A549 (cell line): ENCODE measurements at regions not wholly inside any gene's neighbourhood (a gene's known extent, or its start where the extent isn't known, plus 50 kb on each side); places are given as distances from the start of the nearest gene placed in this dataset.

ENCODE experiments used
- ATAC-seq, 2 experiments: fragments of 200-7000 bp in 1 of 2; fragments of >200 bp in 1 of 2; cut with Nextera tagmentation in 1 of 2; cut with Tn5 transposase in 1 of 2; 3 replicates each; pipeline versions ENCODE4 v1.8.0 to v1.9.1; 2018 to 2020; ENCODE audit warnings: mild to moderate bottlenecking in 1 of 2, moderate library complexity in 1 of 2
- CTCF ChIA-PET: fragments of 300-600 bp; sonication (Branson Sonifier 250); formaldehyde crosslinking; extraction: SDS; loops from one replicate; lab custom pipeline; 2021; ENCODE audit warnings: antibody characterized with exemption, inconsistent platforms; lab: Yijun Ruan, JAX
- POLR2A ChIA-PET: fragments of 350-600 bp; formaldehyde crosslinking; extraction: SDS; loops from one replicate; lab custom pipeline; 2021; ENCODE audit warnings: antibody characterized with exemption, inconsistent platforms; lab: Yijun Ruan, JAX
- DNase-seq, 2 experiments: peaks; one replicate each; pipeline versions ENCODE4 v3.0.0 to v3.0.0-alpha.2; 2011 to 2016; ENCODE audit warnings: low read depth in 1 of 2, low spot score in 1 of 2
- FAIRE-seq: peaks from 2 replicates; lab custom pipeline; 2011; peaks lifted over from hg19 to GRCh38; lab: Jason Lieb, UNC
- H3K27ac ChIP-seq, 2 experiments: fragments of >200 bp; sonication (Bioruptor Twin); formaldehyde crosslinking; 3 replicates each; pipeline ENCODE4 v1.5.1; 2016 to 2017
- H3K4me1 ChIP-seq: fragments of >200 bp; sonication (Bioruptor Twin); formaldehyde crosslinking; 3 replicates; pipeline ENCODE4 v1.6.1; 2016
- H3K4me2 ChIP-seq: fragments of >200 bp; sonication (Bioruptor Twin); formaldehyde crosslinking; 3 replicates; pipeline ENCODE4 v1.6.1; 2016
- H3K4me3 ChIP-seq: fragments of >200 bp; sonication (Bioruptor Twin); formaldehyde crosslinking; 3 replicates; pipeline ENCODE4 v1.5.1; 2016
- H3K9me3 ChIP-seq: fragments of >200 bp; sonication (Bioruptor Twin); formaldehyde crosslinking; 3 replicates; pipeline ENCODE4 v1.6.1; 2016
- BCL3 ChIP-seq: fragments of >200 bp; sonication (Bioruptor Twin); formaldehyde crosslinking; IDR thresholded peaks from 3 replicates; pipeline ENCODE4 v1.6.1; 2016
- CBX2 ChIP-seq: fragments of 200-600 bp; sonication (generic); IDR thresholded peaks from 2 replicates; pipeline ENCODE4 v1.6.1; 2016; ENCODE audit warnings: low read depth, mild to moderate bottlenecking, borderline replicate concordance
- CTCF ChIP-seq: fragments of >200 bp; sonication (Bioruptor Twin); formaldehyde crosslinking; IDR thresholded peaks from 3 replicates; pipeline ENCODE4 v1.5.1; 2016
- E2F6 ChIP-seq: IDR thresholded peaks from 2 replicates; pipeline ENCODE4 v1.6.1; 2012; ENCODE audit warnings: low read depth, borderline replicate concordance
- EHMT2 ChIP-seq: fragments of 200-600 bp; sonication (generic); IDR thresholded peaks from 2 replicates; pipeline ENCODE4 v1.6.1; 2016; ENCODE audit warnings: antibody characterized with exemption, low read depth, mild to moderate bottlenecking, moderate library complexity
- FOXS1 ChIP-seq: fragments of 250-450 bp; sonication (Bioruptor Pico); IDR thresholded peaks from 2 replicates; pipeline ENCODE4 v1.5.0; 2020; ENCODE audit warnings: mild to moderate bottlenecking, moderate library complexity
- HES2 ChIP-seq: fragments of >200 bp; sonication (Bioruptor Twin); formaldehyde crosslinking; IDR thresholded peaks from 2 replicates; pipeline ENCODE4 v1.6.1; 2016
- HEYL ChIP-seq: fragments of 250-450 bp; sonication (Bioruptor Pico); IDR thresholded peaks from 2 replicates; pipeline ENCODE4 v1.8.0; 2021; ENCODE audit warnings: mild to moderate bottlenecking, moderate library complexity
- HMGXB4 ChIP-seq: fragments of 250-450 bp; sonication (Bioruptor Pico); IDR thresholded peaks from 2 replicates; pipeline ENCODE4 v1.5.0; 2021; ENCODE audit warnings: mild to moderate bottlenecking, moderate library complexity, borderline replicate concordance
- HOXB13 ChIP-seq: fragments of 250-450 bp; sonication (Bioruptor Pico); IDR thresholded peaks from 2 replicates; pipeline ENCODE4 v1.5.0; 2020; ENCODE audit warnings: low read depth, mild to moderate bottlenecking, moderate library complexity
- HOXB5 ChIP-seq: fragments of 250-450 bp; sonication (Bioruptor Pico); IDR thresholded peaks from 2 replicates; pipeline ENCODE4 v1.5.0; 2020; ENCODE audit warnings: mild to moderate bottlenecking, moderate library complexity
- JUN ChIP-seq, 2 experiments: fragments of >200 bp; sonication (Bioruptor Twin); formaldehyde crosslinking; IDR thresholded peaks; 2 replicates in 1 of 2; 3 replicates in 1 of 2; pipeline ENCODE4 v1.6.1; 2016 to 2017
- JUNB ChIP-seq: fragments of >200 bp; sonication (Bioruptor Twin); formaldehyde crosslinking; IDR thresholded peaks from 2 replicates; pipeline ENCODE4 v1.6.1; 2016
- KDM1A ChIP-seq: fragments of 200-600 bp; sonication (generic); IDR thresholded peaks from 2 replicates; pipeline ENCODE4 v1.6.1; 2016; ENCODE audit warnings: low read depth, mild to moderate bottlenecking
- MAFK ChIP-seq: fragments of 450-650 bp; IDR thresholded peaks from 2 replicates; pipeline ENCODE4 v1.6.1; 2014; ENCODE audit not compliant: partially characterized antibody
- NR3C1 ChIP-seq: fragments of >200 bp; sonication (Bioruptor Twin); formaldehyde crosslinking; IDR thresholded peaks from 3 replicates; pipeline ENCODE4 v1.6.1; 2017
- POLR2AphosphoS2 ChIP-seq: conservative IDR thresholded peaks from 2 replicates; pipeline ENCODE4 v1.6.1; 2012; ENCODE audit warnings: low read length, improper control_type of control experiment, inconsistent platforms
- RAD21 ChIP-seq, 2 experiments: fragments of >200 bp in 1 of 2; sonication (Bioruptor Twin) in 1 of 2; formaldehyde crosslinking in 1 of 2; IDR thresholded peaks in 1 of 2; conservative IDR thresholded peaks in 1 of 2; 2 replicates in 1 of 2; 3 replicates in 1 of 2; pipeline ENCODE4 v1.6.1; 2012 to 2018; ENCODE audit warnings: inconsistent platforms in 1 of 2
- REST ChIP-seq: fragments of 200-600 bp; sonication (generic); IDR thresholded peaks from 2 replicates; pipeline ENCODE4 v1.6.1; 2016; ENCODE audit warnings: antibody characterized with exemption, mild to moderate bottlenecking, moderate library complexity
- SREBF2 ChIP-seq: fragments of 450-650 bp; IDR thresholded peaks from 2 replicates; pipeline ENCODE4 v1.6.1; 2014; ENCODE audit warnings: mild to moderate bottlenecking, moderate library complexity
- TP53 ChIP-seq: fragments of 250-450 bp; sonication (Bioruptor Pico); IDR thresholded peaks from 2 replicates; pipeline ENCODE4 v1.5.0; 2021; ENCODE audit warnings: mild to moderate bottlenecking, moderate library complexity
- USF2 ChIP-seq: fragments of 450-650 bp; IDR thresholded peaks from 2 replicates; pipeline ENCODE4 v1.6.1; 2014; ENCODE audit warnings: antibody characterized with exemption
- ZC3H11A ChIP-seq: fragments of 450-650 bp; IDR thresholded peaks from 2 replicates; pipeline ENCODE4 v1.6.1; 2014; ENCODE audit warnings: antibody characterized with exemption, mild to moderate bottlenecking
- ZNF302 ChIP-seq: fragments of 250-450 bp; sonication (Bioruptor Pico); IDR thresholded peaks from 2 replicates; pipeline ENCODE4 v1.9.0; 2021; ENCODE audit warnings: inconsistent platforms, mild to moderate bottlenecking, moderate library complexity
- ZSCAN20 ChIP-seq: fragments of 250-450 bp; sonication (Bioruptor Pico); IDR thresholded peaks from 2 replicates; pipeline ENCODE4 v1.8.0; 2022; ENCODE audit warnings: mild to moderate bottlenecking, moderate library complexity
- WGBS: methylation state at CpG from one replicate; pipeline ENCODE4 v1.1.6; 2017; ENCODE audit errors: missing lambda C conversion rate; 5-methylcytosine and 5-hydroxymethylcytosine counted together

GRCh38 chr16:48745541-48745940, 135.6 kb upstream of the N4BP1 start:
- ATAC-seq = no peak
- ChIA-PET POLR2A (no interaction called here), CTCF (no interaction called here)
- TF ChIP-seq ZSCAN20 (CRISPR knock-in tag) (no peak), EHMT2 (no peak), HOXB5 (CRISPR knock-in tag) (no peak), JUN (IDR thresholded peaks at IDR 0.05) (no peak), RAD21 (conservative IDR thresholded peaks at IDR 0.05 in 1 of 2, IDR thresholded peaks at IDR 0.05 in 1 of 2) (no peak), CTCF (no peak), JUNB (no peak), MAFK (no peak), HMGXB4 (CRISPR knock-in tag) (no peak), POLR2AphosphoS2 (no peak), REST (no peak), KDM1A (no peak), HOXB13 (CRISPR knock-in tag) (no peak), ZC3H11A (no peak), FOXS1 (CRISPR knock-in tag) (no peak), HES2 (no peak), BCL3 (no peak)
- no peak overlapping the region for H3K4me2 ChIP-seq
- no peak for DNase-seq
- H3K9me3 ChIP-seq = no peaks in the 10 kb centered on the region
- no peak overlapping the region for H3K4me3 ChIP-seq
- WGBS = 4% methylated on average over 4 of the region's 4 CpGs
- FAIRE-seq = no peak
- H3K27ac ChIP-seq = no peak overlapping the region
- H3K4me1 ChIP-seq = no peaks in the 10 kb centered on the region

GRCh38 chr16:48740964-48741363, 131.0 kb upstream of the N4BP1 start:
- no peak for ATAC-seq
- Histone ChIP-seq H3K4me1 (no peaks in the 10 kb centered on the region), H3K9me3 (no peaks in the 10 kb centered on the region), H3K4me3 (no peak overlapping the region), H3K27ac (no peak overlapping the region), H3K4me2 (no peak overlapping the region)
- WGBS = under 1% methylated on average over 6 of the region's 6 CpGs
- POLR2A ChIA-PET = no interaction called here
- CTCF ChIA-PET = interaction anchor here (1.6 kb wide), 1 partner anchor 131 kb away, joined by 3 read pairs; no protein-coding TSS in a partner anchor
- DNase-seq = no peak
- FAIRE-seq = no peak
- no peak for TF ChIP-seq HES2
- TF ChIP-seq HMGXB4 (CRISPR knock-in tag) = no peak
- TF ChIP-seq HEYL = no peak
- TF ChIP-seq HOXB5 (CRISPR knock-in tag) = no peak
- TF ChIP-seq EHMT2 = no peak
- no peak for TF ChIP-seq USF2
- TF ChIP-seq TP53 (CRISPR knock-in tag) = no peak
- TF ChIP-seq ZNF302 (CRISPR knock-in tag) = no peak
- no peak for TF ChIP-seq CBX2
- no peak for TF ChIP-seq E2F6
- no peak for TF ChIP-seq NR3C1
- no peak for TF ChIP-seq SREBF2
